ENCODE measurements at regions not wholly inside any gene's neighbourhood (a gene's known extent, or its start where the extent isn't known, plus 50 kb on each side); places are given as distances from the start of the nearest gene placed in this dataset.

GRCh38 chr14:29274890-29275596 is 508.5 kb downstream of the FOXG1 start:
- DNase-seq (no peak), ATAC-seq (no peak)
- H3K4me3 Mint-ChIP-seq: no peak overlapping the region
- H3K27me3 Mint-ChIP-seq: no peaks in the 10 kb centered on the region
- no peaks in the 10 kb centered on the region for H3K4me1 Mint-ChIP-seq
- no peak overlapping the region for H3K27ac Mint-ChIP-seq
- peaks cover 0 to 13% of the 10 kb centered on the region in 2 donors for H3K9me3 Mint-ChIP-seq

- peaks cover 3 to 7% of the 10 kb centered on the region in 2 donors for H3K9me3 Mint-ChIP-seq
- ATAC-seq (no peak), DNase-seq (no peak)
- H3K27ac Mint-ChIP-seq: no peak overlapping the region
- H3K27me3 Mint-ChIP-seq: no peaks in the 10 kb centered on the region
- H3K4me1 Mint-ChIP-seq: no peaks in the 10 kb centered on the region
- H3K4me3 Mint-ChIP-seq: no peak overlapping the region
These were observed 512.0 kb downstream of the FOXG1 start for GRCh38 chr14:29278301-29279263.

GRCh38 chr14:29282169-29282568 is 515.6 kb downstream of the FOXG1 start:
- Mint-ChIP-seq H3K4me3 (no peak overlapping the region), H3K27ac (no peak overlapping the region), H3K4me1 (no peaks in the 10 kb centered on the region), H3K27me3 (no peaks in the 10 kb centered on the region), H3K9me3 (peaks cover 3 to 7% of the 10 kb centered on the region in 2 donors)
- ATAC-seq (no peak), DNase-seq (no peak)

- Mint-ChIP-seq H3K4me1 (no peaks in the 10 kb centered on the region), H3K4me3 (no peak overlapping the region), H3K9me3 (peaks cover 7 to 37% of the 10 kb centered on the region in 2 donors), H3K27ac (no peak overlapping the region), H3K27me3 (no peaks in the 10 kb centered on the region)
- ATAC-seq (no peak), DNase-seq (no peak)
These were observed 523.9 kb downstream of the FOXG1 start for GRCh38 chr14:29290441-29290840.

- Mint-ChIP-seq H3K27ac (no peak overlapping the region), H3K9me3 (peaks cover 30 to 36% of the 10 kb centered on the region in 2 donors), H3K4me3 (no peak overlapping the region), H3K27me3 (no peaks in the 10 kb centered on the region), H3K4me1 (no peaks in the 10 kb centered on the region)
- ATAC-seq (no peak), DNase-seq (no peak)
These were observed 532.8 kb downstream of the FOXG1 start for GRCh38 chr14:29299372-29299771.

GRCh38 chr14:29301571-29301970 is 535.0 kb downstream of the FOXG1 start:
- ATAC-seq: no peak
- DNase-seq: no peak
- Mint-ChIP-seq H3K4me1 (no peaks in the 10 kb centered on the region), H3K9me3 (peaks cover 34 to 38% of the 10 kb centered on the region in 2 donors), H3K4me3 (no peak overlapping the region), H3K27me3 (no peaks in the 10 kb centered on the region), H3K27ac (no peak overlapping the region)

GRCh38 chr14:29310210-29310609 is 543.6 kb downstream of the FOXG1 start:
- ATAC-seq (no peak), DNase-seq (no peak)
- Mint-ChIP-seq H3K4me3 (no peak overlapping the region), H3K27me3 (no peaks in the 10 kb centered on the region), H3K27ac (no peak overlapping the region), H3K4me1 (no peaks in the 10 kb centered on the region), H3K9me3 (peaks cover 0 to 1% of the 10 kb centered on the region in 2 donors)

- no peaks in the 10 kb centered on the region for H3K4me1 Mint-ChIP-seq
- H3K9me3 Mint-ChIP-seq: no peaks in the 10 kb centered on the region
- no peak overlapping the region for H3K27ac Mint-ChIP-seq
- H3K4me3 Mint-ChIP-seq: no peak overlapping the region
- DNase-seq (no peak), ATAC-seq (no peak)
- H3K27me3 Mint-ChIP-seq: no peaks in the 10 kb centered on the region
These were observed 544.2 kb downstream of the FOXG1 start for GRCh38 chr14:29310757-29311156.

- peaks cover 5 to 6% of the 10 kb centered on the region in 2 donors for H3K9me3 Mint-ChIP-seq
- no peak for DNase-seq
These were observed 545.4 kb downstream of the FOXG1 start for GRCh38 chr14:29311983-29312382.

GRCh38 chr14:29316936-29317335 is 550.3 kb downstream of the FOXG1 start:
- Mint-ChIP-seq H3K27me3 (no peaks in the 10 kb centered on the region), H3K9me3 (peaks cover 7 to 8% of the 10 kb centered on the region in 2 donors)
- no peak for DNase-seq

More at GRCh38 chr14:29311983-29312382, 545.4 kb downstream of the FOXG1 start:
- Mint-ChIP-seq H3K4me1 (no peaks in the 10 kb centered on the region), H3K27me3 (no peaks in the 10 kb centered on the region), H3K27ac (no peak overlapping the region), H3K4me3 (no peak overlapping the region)
- no peak for ATAC-seq

GRCh38 chr14:29317423-29317822 is 550.8 kb downstream of the FOXG1 start:
- no peak for DNase-seq

More at GRCh38 chr14:29316936-29317335, 550.3 kb downstream of the FOXG1 start:
- ATAC-seq: no peak
- H3K4me1 Mint-ChIP-seq: no peaks in the 10 kb centered on the region
- no peak overlapping the region for H3K4me3 Mint-ChIP-seq
- no peak overlapping the region for H3K27ac Mint-ChIP-seq

GRCh38 chr14:29320286-29320685 is 553.7 kb downstream of the FOXG1 start:
- no peak for DNase-seq
- Mint-ChIP-seq H3K27me3 (no peaks in the 10 kb centered on the region), H3K4me1 (no peaks in the 10 kb centered on the region)

More at GRCh38 chr14:29317423-29317822, 550.8 kb downstream of the FOXG1 start:
- no peak overlapping the region for H3K27ac Mint-ChIP-seq
- H3K27me3 Mint-ChIP-seq: no peaks in the 10 kb centered on the region
- H3K4me3 Mint-ChIP-seq: no peak overlapping the region
- no peak for ATAC-seq
- H3K4me1 Mint-ChIP-seq: no peaks in the 10 kb centered on the region
- peaks cover 7 to 8% of the 10 kb centered on the region in 2 donors for H3K9me3 Mint-ChIP-seq

GRCh38 chr14:29321646-29322045 is 555.1 kb downstream of the FOXG1 start:
- ATAC-seq (no peak), DNase-seq (no peak)
- H3K27ac Mint-ChIP-seq: no peak overlapping the region

More at GRCh38 chr14:29320286-29320685, 553.7 kb downstream of the FOXG1 start:
- no peak overlapping the region for H3K27ac Mint-ChIP-seq
- peaks cover 7 to 8% of the 10 kb centered on the region in 2 donors for H3K9me3 Mint-ChIP-seq
- no peak for ATAC-seq
- no peak overlapping the region for H3K4me3 Mint-ChIP-seq

GRCh38 chr14:29339494-29340172 is 573.0 kb downstream of the FOXG1 start:
- no peaks in the 10 kb centered on the region for H3K4me1 Mint-ChIP-seq
- DNase-seq: no peak
- H3K4me3 Mint-ChIP-seq: no peak overlapping the region
- no peak for ATAC-seq
- peaks cover 9 to 24% of the 10 kb centered on the region in 2 donors for H3K9me3 Mint-ChIP-seq
- no peaks in the 10 kb centered on the region for H3K27me3 Mint-ChIP-seq
- no peak overlapping the region for H3K27ac Mint-ChIP-seq

More at GRCh38 chr14:29321646-29322045, 555.1 kb downstream of the FOXG1 start:
- Mint-ChIP-seq H3K27me3 (no peaks in the 10 kb centered on the region), H3K4me3 (no peak overlapping the region), H3K9me3 (peaks cover 5 to 9% of the 10 kb centered on the region in 2 donors), H3K4me1 (no peaks in the 10 kb centered on the region)

- Mint-ChIP-seq H3K4me3 (no peak overlapping the region), H3K27me3 (no peaks in the 10 kb centered on the region), H3K27ac (no peak overlapping the region), H3K9me3 (no peaks in the 10 kb centered on the region), H3K4me1 (no peaks in the 10 kb centered on the region)
- DNase-seq (no peak), ATAC-seq (no peak)
These were observed 579.1 kb downstream of the PRKD1 start for GRCh38 chr14:29348504-29348903.

Measured in stimulated activated naive CD8-positive, alpha-beta T cell treated with anti-CD3 and anti-CD28 coated beads, Interleukin-15, amount 100 ng/mL, for 72 hours (primary cell).